GM21737 (cell line): ENCODE measurements at regions not wholly inside any gene's neighbourhood (a gene's known extent, or its start where the extent isn't known, plus 50 kb on each side); places are given as distances from the start of the nearest gene placed in this dataset.
"Not testable (repeated sequence)": the region's sequence is repeated elsewhere in the genome, so short reads cannot be mapped to it uniquely, and the experiment has no call there.

Source experiments
- ATAC-seq: cut with Tn5 transposase; IDR thresholded peaks from one replicate; pipeline ENCODE4 v1.9.1; 2021; ENCODE audit warnings: mild to moderate bottlenecking, moderate library complexity; ENCODE audit not compliant: unreplicated experiment

- ATAC-seq, result no peak
Measured at GRCh38 chr9:587527-587926, 254.0 kb upstream of the DMRT1 start.

GRCh38 chr9:588981-589380, 252.5 kb upstream of the DMRT1 start:
- ATAC-seq, result no peak

DNA sequence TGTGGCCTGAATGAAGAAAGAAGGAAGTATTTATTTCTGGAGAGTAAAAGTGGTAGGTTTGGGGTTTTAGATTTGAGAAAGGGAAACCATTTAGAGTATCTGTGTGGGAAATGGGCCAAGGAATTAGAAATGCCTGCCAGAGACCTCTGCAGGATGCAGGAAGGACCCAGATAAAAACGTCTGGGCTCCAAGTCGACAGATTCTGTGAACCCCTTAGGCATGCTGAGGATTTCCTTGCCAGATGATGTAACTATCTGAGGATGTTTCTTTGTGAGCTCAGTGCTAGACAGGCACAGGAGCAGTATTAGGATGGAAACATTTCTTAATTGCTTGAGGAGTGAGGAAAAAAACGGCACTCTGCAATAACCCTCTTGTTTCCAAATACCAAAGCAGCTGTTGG, 251.8 kb upstream of the DMRT1 start:
- no peak for ATAC-seq

- ATAC-seq, result no peak
Measured at GRCh38 chr9:591292-591691, 250.2 kb upstream of the DMRT1 start.

GRCh38 chr9:592225-592624, 249.3 kb upstream of the DMRT1 start:
- no peak for ATAC-seq

GRCh38 chr9:592733-593132, 248.8 kb upstream of the DMRT1 start:
- ATAC-seq, result no peak

- no peak for ATAC-seq
Measured at GRCh38 chr9:593809-594208, 247.7 kb upstream of the DMRT1 start.

GRCh38 chr9:596703-597102, 244.8 kb upstream of the DMRT1 start:
- ATAC-seq, result no peak

DNA sequence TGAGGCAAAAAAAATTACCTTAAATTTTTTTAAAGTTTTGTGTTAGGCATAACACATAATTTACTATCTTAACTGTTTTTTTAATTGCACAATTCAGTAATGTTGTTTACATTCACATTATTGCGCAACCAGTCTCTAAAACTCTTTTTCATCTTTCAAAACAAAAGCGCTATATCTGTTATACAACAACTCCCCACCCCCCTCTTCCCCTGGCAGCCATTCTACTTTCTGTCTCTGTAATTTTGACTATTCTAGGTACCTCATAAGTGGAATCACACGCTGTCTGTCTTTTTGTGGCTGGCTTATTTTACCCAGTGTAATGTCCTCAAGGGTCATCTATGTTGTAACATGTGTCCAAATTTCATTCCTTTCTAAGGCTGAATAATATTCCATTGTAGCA, 241.5 kb upstream of the DMRT1 start:
- ATAC-seq, result no peak

DNA sequence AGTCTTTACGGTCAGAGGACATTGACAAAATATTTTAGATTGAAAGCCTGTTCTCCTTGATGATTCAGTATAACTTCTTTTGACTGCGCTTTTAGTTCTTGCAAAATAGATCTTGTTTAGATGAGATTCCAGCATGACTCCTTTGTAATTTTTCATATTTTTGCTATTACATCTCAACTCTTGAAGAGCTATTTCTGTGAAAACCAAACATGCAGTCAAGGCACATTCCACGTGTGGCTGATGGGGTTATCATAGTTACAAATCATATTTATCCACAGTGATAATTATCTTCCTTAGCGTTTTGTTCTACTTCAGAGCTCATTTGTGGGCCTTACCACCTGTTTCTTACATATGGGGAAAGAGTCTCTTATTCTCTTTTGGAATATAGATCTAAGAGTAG, 238.8 kb upstream of the DMRT1 start:
- no peak for ATAC-seq

DNA sequence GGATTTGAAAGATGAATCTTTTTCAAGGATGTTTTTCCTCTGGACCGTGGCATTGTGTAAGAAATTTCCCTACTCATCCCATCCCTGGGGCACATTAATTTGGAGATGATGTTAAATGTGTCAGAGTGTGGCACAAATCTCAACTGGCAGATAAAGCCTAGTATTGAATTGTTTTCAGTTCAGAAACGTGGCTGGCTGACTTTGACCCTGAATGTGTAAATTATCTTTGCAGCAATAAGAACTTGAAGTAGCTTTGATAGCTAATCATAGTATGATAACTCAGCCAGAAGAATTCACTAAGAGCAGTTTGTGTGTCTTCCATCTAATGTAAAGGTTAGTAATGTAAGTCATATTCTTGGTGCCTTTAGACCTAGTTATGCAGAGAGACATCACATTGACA, 238.4 kb upstream of the DMRT1 start:
- ATAC-seq, result no peak

GRCh38 chr9:607417-607816, 234.1 kb upstream of the DMRT1 start:
- ATAC-seq, result no peak

DNA sequence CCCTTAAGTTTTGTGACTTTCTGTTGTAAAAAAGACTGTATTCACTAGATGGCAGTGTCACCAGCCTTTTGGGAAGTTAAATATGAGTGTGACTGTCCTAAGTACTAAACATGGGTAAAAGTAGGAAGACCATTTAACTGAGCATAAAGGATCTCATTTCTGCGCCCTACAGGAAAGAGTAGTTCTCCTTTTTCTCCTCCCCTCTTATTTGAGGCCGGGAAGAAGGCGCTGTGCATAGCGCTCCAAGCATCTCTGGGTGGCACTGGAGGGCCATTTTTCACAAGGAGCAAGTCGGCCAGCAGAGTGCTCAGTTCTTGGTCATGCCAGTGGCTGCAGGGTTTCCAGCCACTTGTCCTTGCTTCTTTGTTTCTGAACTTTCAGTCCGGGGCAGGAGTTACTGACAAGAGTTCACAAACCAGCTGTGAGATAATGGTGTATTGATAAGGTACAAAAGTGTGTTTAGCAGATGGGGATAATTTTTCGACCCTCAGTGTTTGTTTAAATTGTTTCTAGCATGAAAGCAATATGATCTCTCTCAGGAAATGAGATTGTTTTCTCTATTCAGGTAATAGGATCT, 227.6 kb upstream of the DMRT1 start:
- peak; percentile 86 for ATAC-seq

- no peak for ATAC-seq
Measured at GRCh38 chr9:614431-614830, 227.1 kb upstream of the DMRT1 start.

DNA sequence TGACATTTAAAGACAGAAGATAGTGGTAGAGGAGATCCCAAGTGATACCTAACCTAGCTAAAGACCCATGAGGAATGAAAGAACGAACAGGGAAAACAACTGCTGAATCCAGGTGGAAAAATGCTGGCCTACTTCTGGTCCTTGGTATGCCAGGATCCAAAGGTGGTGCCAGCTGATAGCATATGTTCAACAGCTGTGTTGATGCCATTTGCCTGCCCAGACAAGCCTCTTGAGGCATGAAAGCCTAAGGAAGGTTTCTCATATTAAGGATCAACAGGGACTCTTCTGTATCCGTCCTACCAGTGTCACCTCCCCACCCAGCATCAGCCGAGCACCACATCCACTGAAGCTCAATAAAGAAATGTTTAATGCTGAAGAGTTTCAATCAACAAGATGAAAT, 225.7 kb upstream of the DMRT1 start:
- no peak for ATAC-seq

- no peak for ATAC-seq
Measured at GRCh38 chr9:616694-617093, 224.8 kb upstream of the DMRT1 start.

- no peak for ATAC-seq
Measured at GRCh38 chr9:617445-618085, 223.9 kb upstream of the DMRT1 start.

DNA sequence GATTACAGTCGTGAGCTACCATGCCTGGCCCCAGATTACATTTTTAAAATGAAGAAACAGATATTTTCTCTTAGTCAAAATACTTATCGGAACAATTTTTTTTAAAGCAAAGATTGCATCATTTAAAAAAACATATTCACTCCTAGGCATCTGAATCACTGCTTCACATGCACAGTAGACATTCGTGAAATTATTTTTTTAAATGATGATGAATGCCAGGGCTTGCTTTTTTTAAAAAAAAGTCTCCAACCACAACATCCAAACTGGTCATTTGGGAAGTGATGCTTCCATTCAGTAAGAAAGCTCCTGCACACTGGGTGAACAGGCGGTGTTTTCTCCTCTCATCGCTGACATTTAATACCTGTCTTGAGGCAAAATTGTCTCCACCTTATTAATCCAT, 223.0 kb upstream of the DMRT1 start:
- no peak for ATAC-seq

DNA sequence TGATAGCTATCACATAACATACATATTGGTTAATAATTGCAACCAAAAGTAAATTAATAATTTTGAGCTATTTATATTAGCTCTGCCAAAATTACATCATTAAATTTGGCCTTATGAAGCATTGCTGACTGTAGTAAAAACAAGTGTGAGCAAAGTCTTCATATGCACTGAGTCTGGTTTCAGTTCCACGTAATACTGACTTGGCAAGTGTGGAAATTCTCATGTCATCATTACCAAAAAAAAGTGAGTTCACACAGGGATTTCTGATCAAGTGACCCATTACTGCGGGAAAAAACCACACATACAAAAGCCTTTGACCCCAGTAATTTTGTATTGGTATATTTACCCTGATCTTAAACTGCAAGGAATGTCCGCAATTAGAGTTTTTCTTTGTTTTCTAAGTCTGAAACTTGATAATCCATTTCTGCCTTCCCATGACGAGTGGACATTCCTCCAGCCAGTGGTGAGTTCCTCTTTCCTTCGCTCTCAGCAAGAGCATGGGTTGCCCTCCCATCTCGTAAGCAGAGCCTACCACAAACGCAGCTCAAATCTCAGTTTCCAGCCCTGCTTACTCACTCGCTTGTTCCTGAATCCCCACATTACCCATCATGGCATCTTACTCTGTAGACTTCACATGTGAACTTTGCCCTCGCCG, 220.2 kb upstream of the DMRT1 start:
- ATAC-seq, result no peak

DNA sequence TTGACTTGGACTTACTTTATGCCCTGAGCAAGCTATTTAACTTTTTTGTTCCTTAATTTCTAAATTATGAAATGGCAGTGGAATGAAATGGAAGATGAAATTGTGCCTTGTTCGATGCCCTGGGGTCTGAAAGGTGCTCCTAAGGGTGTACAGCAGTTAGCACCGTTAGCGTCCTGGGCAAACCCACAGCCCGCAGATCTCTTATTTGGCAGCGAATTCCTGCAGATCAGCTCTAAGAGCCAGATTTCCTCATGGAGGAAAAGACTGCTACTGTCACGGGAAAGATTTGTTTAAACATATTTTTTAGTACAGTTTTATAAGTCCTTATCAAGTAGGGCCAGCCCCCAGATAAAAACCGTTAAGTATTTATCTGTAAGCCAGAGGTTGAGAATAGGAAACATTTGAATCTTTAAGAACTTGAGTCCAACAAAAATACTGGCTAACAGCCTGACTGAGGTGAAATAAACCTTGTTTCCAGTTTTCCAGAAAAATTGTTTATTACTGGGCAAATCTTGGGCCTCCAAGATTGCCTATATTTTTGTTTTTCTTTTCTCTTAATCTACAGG, 216.5 kb upstream of the DMRT1 start:
- no peak for ATAC-seq

- ATAC-seq, result no peak
Measured at GRCh38 chr9:625613-626012, 215.9 kb upstream of the DMRT1 start.

- ATAC-seq, result not testable (repeated sequence)
Measured at GRCh38 chr9:626114-626513, 215.4 kb upstream of the DMRT1 start.
